Natural killer cell (primary cell): ENCODE measurements at regions not wholly inside any gene's neighbourhood (a gene's known extent, or its start where the extent isn't known, plus 50 kb on each side); places are given as distances from the start of the nearest gene placed in this dataset.

Source experiments
- ATAC-seq, 3 donors: fragments of 150-1000 bp in 2 of 3; fragments of 200-7000 bp in 1 of 3; cut with Tn5 transposase; 1 replicate in 1 of 3; 2 replicates in 2 of 3; pipeline ENCODE4 v1.10.0; 2021; ENCODE audit warnings: mild to moderate bottlenecking in 2 of 3, moderate library complexity in 2 of 3
- DNase-seq, 2 donors: peaks; one replicate each; pipeline versions ENCODE4 v3.0.0 to v3.0.0-alpha.2; 2013 to 2021; ENCODE audit warnings: mixed read lengths in 1 of 2
- H3K27ac ChIP-seq: one replicate; pipeline ENCODE4 v1.5.1; 2013; ENCODE audit warnings: mild to moderate bottlenecking, low read length
- H3K27me3 ChIP-seq: one replicate; pipeline ENCODE4 v1.6.1; 2013; ENCODE audit warnings: low read length; ENCODE audit not compliant: control insufficient read depth, insufficient read depth
- H3K36me3 ChIP-seq: one replicate; pipeline ENCODE4 v1.6.1; 2013; ENCODE audit warnings: low read length; ENCODE audit not compliant: control insufficient read depth, insufficient read depth
- H3K4me1 ChIP-seq: one replicate; pipeline ENCODE4 v1.6.1; 2013; ENCODE audit warnings: low read length; ENCODE audit not compliant: control insufficient read depth, insufficient read depth
- H3K4me3 ChIP-seq: one replicate; pipeline ENCODE4 v1.5.1; 2013; ENCODE audit warnings: low read length
- H3K9me3 ChIP-seq: one replicate; pipeline ENCODE4 v1.6.1; 2013; ENCODE audit warnings: low read length; ENCODE audit not compliant: control insufficient read depth, insufficient read depth
- H3K27ac Mint-ChIP-seq, 2 donors: one replicate each; pipeline ENCODE4 v1.8.0; 2022; ENCODE audit warnings: mild to moderate bottlenecking in 2 of 2, mixed read lengths in 2 of 2, moderate library complexity in 1 of 2
- H3K27me3 Mint-ChIP-seq, 2 donors: one replicate each; pipeline ENCODE4 v1.8.0; 2022; ENCODE audit warnings: low read depth in 2 of 2, mixed read lengths in 2 of 2
- H3K36me3 Mint-ChIP-seq: one replicate; pipeline ENCODE4 v1.8.0; 2022; ENCODE audit warnings: mixed read lengths
- H3K4me1 Mint-ChIP-seq, 2 donors: one replicate each; pipeline ENCODE4 v1.8.0; 2022; ENCODE audit warnings: mixed read lengths in 2 of 2
- H3K4me3 Mint-ChIP-seq: one replicate; pipeline ENCODE4 v1.8.0; 2022; ENCODE audit warnings: mild to moderate bottlenecking, moderate library complexity, mixed read lengths
- H3K9me3 Mint-ChIP-seq, 2 donors: one replicate each; pipeline ENCODE4 v1.8.0; 2022; ENCODE audit warnings: mixed read lengths in 2 of 2
- WGBS: methylation state at CpG from one replicate; pipeline ENCODE4 v1.1.7; 2013; ENCODE audit warnings: missing lambda C conversion rate; ENCODE audit not compliant: insufficient coverage; 5-methylcytosine and 5-hydroxymethylcytosine counted together
- intact Hi-C: fragments of 100-400 bp; cut with micrococcal nuclease; formaldehyde crosslinking; loops from one replicate; pipeline ENCODE4 v1.14.2; 2022
- TF ChIP-seq, protein P1 (sequence below): fragments of 200-600 bp; IDR thresholded peaks from one replicate; pipeline ENCODE4 v1.8.0; 2022; ENCODE audit warnings: antibody characterized with exemption

DNA sequence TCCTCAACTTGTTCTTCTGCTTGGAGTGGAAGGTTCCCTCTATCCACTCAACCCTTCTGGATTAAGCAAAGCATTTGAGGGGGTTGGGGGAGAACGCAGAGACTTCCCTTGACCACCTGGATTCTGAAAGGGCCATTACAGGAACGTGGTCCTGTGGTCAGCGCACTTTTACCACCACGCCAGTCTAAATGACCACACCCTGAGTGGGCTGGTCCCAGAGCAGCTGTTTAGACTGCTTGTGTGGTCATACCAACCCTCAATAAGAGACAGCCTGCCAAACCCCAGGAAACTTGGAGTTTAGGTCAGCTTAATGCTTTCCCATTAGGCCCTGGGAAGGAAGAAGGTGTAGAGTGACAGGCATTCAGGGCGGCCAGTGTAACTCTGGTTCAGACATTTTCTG, 165.5 kb upstream of the ATP2B1 start:
- H3K27me3 Mint-ChIP-seq, result no peaks in the 10 kb centered on the region
- H3K36me3 Mint-ChIP-seq, result no peaks in the 10 kb centered on the region
- no peaks in the 10 kb centered on the region for H3K27me3 ChIP-seq
- H3K4me1 Mint-ChIP-seq, result peaks cover 9 to 11% of the 10 kb centered on the region in 2 donors
- ATAC-seq (no peak), DNase-seq (no peak)
- H3K9me3 Mint-ChIP-seq, result peaks cover 0 to 4% of the 10 kb centered on the region in 2 donors
- no peak overlapping the region for H3K27ac Mint-ChIP-seq
- no peak overlapping the region for H3K4me3 Mint-ChIP-seq
- no peaks in the 10 kb centered on the region for H3K9me3 ChIP-seq
- H3K4me1 ChIP-seq, result no peaks in the 10 kb centered on the region
- 82% methylated on average over 5 of the region's 5 CpGs for WGBS
- no peaks in the 10 kb centered on the region for H3K36me3 ChIP-seq
- H3K27ac ChIP-seq, result no peak overlapping the region
- TF ChIP-seq, protein P1, sequence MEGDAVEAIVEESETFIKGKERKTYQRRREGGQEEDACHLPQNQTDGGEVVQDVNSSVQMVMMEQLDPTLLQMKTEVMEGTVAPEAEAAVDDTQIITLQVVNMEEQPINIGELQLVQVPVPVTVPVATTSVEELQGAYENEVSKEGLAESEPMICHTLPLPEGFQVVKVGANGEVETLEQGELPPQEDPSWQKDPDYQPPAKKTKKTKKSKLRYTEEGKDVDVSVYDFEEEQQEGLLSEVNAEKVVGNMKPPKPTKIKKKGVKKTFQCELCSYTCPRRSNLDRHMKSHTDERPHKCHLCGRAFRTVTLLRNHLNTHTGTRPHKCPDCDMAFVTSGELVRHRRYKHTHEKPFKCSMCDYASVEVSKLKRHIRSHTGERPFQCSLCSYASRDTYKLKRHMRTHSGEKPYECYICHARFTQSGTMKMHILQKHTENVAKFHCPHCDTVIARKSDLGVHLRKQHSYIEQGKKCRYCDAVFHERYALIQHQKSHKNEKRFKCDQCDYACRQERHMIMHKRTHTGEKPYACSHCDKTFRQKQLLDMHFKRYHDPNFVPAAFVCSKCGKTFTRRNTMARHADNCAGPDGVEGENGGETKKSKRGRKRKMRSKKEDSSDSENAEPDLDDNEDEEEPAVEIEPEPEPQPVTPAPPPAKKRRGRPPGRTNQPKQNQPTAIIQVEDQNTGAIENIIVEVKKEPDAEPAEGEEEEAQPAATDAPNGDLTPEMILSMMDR, result no peak
- no peak overlapping the region for H3K4me3 ChIP-seq
- intact Hi-C loops, result no loop called here

DNA sequence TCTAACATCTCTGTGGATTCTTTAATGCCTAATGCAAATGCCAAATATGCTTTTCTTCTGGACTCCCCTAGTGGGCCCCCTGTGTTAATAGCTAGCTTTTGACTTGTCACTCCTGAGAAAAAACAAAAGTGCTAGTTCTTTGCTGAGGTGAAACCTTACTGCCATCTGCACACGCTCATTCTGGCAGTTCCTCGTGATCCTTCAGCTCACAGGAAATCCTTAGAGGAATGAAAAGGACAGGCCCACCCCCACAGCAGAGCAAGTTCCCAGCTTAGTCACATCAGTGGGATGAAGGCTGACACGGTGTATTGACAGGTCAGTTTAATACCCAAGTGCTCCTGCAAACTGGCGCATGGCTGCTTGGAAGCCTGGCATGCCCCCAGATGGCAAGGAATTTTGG, 165.1 kb upstream of the ATP2B1 start:
- intact Hi-C loops, result no loop called here
- Mint-ChIP-seq H3K27me3 (no peaks in the 10 kb centered on the region), H3K36me3 (no peaks in the 10 kb centered on the region), H3K9me3 (peaks cover 0 to 4% of the 10 kb centered on the region in 2 donors), H3K4me3 (no peak overlapping the region), H3K4me1 (peaks cover 5 to 7% of the 10 kb centered on the region in 2 donors), H3K27ac (no peak overlapping the region)
- Histone ChIP-seq H3K36me3 (no peaks in the 10 kb centered on the region), H3K27ac (no peak overlapping the region), H3K27me3 (no peaks in the 10 kb centered on the region), H3K4me1 (no peaks in the 10 kb centered on the region), H3K9me3 (no peaks in the 10 kb centered on the region), H3K4me3 (no peak overlapping the region)
- ATAC-seq (no peak), DNase-seq (no peak)
- 62% methylated on average over 4 of the region's 4 CpGs for WGBS
- TF ChIP-seq, protein P1, result no peak

DNA sequence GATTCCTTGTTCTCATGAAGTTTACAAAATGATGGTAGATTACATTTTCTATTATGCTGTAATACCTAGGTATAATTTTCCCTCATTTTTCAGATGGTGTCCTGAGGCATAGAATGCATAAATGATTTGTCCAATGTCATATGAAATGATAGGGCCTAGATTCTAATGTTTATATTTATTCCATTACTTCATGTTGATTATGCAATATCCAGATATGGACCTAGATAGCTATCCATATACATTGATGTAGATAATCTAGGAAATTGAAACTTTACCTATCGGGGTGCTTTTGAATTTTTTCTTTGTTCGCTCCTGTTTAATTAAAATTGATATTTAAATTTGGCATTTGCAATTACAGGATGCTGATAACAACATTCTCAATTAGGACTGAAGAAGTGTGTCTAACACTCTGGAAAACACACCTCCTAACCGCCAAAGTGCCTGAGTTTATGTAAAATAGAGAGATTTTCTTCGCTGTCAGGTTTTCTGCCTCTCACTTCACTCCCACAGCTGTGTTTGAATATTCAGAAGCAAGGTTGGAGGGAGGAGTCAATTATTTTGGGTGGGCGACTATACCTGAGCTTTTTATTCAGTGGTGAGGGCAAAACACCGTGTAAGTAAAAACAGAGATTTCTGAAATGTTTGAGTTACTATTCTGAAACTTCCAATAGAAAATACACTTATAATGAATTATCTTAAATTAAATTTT, 164.4 kb upstream of the ATP2B1 start:
- Mint-ChIP-seq H3K27ac (no peak overlapping the region), H3K4me1 (peaks cover 0 to 5% of the 10 kb centered on the region in 2 donors), H3K9me3 (peaks cover 0 to 4% of the 10 kb centered on the region in 2 donors), H3K4me3 (no peak overlapping the region), H3K36me3 (no peaks in the 10 kb centered on the region), H3K27me3 (no peaks in the 10 kb centered on the region)
- no peaks in the 10 kb centered on the region for H3K4me1 ChIP-seq
- TF ChIP-seq, protein P1, result no peak
- no peak for DNase-seq
- H3K27ac ChIP-seq, result no peak overlapping the region
- intact Hi-C loops, result no loop called here
- WGBS, result 88% methylated on average over 1 of the region's 6 CpGs
- H3K36me3 ChIP-seq, result no peaks in the 10 kb centered on the region
- H3K9me3 ChIP-seq, result no peaks in the 10 kb centered on the region
- no peak overlapping the region for H3K4me3 ChIP-seq
- H3K27me3 ChIP-seq, result no peaks in the 10 kb centered on the region
- no peak for ATAC-seq
